ENCODE measurements at regions not wholly inside any gene's neighbourhood (a gene's known extent, or its start where the extent isn't known, plus 50 kb on each side); places are given as distances from the start of the nearest gene placed in this dataset.

DNA sequence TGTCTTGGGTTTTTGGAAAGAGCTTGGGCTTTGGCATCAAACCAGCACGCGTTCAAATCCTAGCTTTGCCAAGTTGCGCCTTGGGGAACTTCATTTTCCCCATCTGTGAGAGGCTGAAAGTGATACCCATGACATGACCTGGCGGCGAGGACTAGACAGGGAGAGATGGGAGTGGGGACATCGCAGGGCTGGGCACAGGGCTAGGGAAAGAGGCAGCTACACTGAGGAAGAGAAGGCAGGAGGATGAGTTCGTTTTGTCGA, 202.9 kb downstream of the IRF8 start:
- no peaks in the 10 kb centered on the region for H3K36me3 ChIP-seq (ENCODE audit: control insufficient read depth, low read length)
- H3K9me3 ChIP-seq (ENCODE audit: control insufficient read depth, insufficient read depth, low read length), result no peaks in the 10 kb centered on the region
- H3K79me2 ChIP-seq (ENCODE audit: control insufficient read depth, low read length), result no peaks in the 10 kb centered on the region
- H3K4me1 ChIP-seq (ENCODE audit: control insufficient read depth, low read length), result no peaks in the 10 kb centered on the region
- H3K9me2 ChIP-seq (replicated peaks; ENCODE audit: control insufficient read depth, low read length), result no peaks in the 10 kb centered on the region
- H4K20me1 ChIP-seq (ENCODE audit: control insufficient read depth, insufficient read depth, low read depth, low read length), result no peaks in the 10 kb centered on the region
- no peak overlapping the region for H3K4me3 ChIP-seq (ENCODE audit: low read length)
- H3F3A ChIP-seq (ENCODE audit: control insufficient read depth, insufficient read depth), result no peaks in the 10 kb centered on the region
- H3K4me2 ChIP-seq (ENCODE audit: low read length), result no peak overlapping the region
- TF ChIP-seq, protein P1, sequence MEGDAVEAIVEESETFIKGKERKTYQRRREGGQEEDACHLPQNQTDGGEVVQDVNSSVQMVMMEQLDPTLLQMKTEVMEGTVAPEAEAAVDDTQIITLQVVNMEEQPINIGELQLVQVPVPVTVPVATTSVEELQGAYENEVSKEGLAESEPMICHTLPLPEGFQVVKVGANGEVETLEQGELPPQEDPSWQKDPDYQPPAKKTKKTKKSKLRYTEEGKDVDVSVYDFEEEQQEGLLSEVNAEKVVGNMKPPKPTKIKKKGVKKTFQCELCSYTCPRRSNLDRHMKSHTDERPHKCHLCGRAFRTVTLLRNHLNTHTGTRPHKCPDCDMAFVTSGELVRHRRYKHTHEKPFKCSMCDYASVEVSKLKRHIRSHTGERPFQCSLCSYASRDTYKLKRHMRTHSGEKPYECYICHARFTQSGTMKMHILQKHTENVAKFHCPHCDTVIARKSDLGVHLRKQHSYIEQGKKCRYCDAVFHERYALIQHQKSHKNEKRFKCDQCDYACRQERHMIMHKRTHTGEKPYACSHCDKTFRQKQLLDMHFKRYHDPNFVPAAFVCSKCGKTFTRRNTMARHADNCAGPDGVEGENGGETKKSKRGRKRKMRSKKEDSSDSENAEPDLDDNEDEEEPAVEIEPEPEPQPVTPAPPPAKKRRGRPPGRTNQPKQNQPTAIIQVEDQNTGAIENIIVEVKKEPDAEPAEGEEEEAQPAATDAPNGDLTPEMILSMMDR (IDR thresholded peaks at IDR 0.05; ENCODE audit: low read depth, low read length, poor library complexity, severe bottlenecking), result no peak
- TF ChIP-seq EZH2phosphoT487 (IDR thresholded peaks at IDR 0.05; ENCODE audit: borderline replicate concordance, low read length), result no peak
- 0 out of 2 replicates have a peak, but pooled peaks cover 2% of the 10 kb centered on the region for H3K27me3 ChIP-seq (ENCODE audit: control insufficient read depth, low read length)
- no peak overlapping the region for H3K27ac ChIP-seq (ENCODE audit: low read depth, low read length)

DNA sequence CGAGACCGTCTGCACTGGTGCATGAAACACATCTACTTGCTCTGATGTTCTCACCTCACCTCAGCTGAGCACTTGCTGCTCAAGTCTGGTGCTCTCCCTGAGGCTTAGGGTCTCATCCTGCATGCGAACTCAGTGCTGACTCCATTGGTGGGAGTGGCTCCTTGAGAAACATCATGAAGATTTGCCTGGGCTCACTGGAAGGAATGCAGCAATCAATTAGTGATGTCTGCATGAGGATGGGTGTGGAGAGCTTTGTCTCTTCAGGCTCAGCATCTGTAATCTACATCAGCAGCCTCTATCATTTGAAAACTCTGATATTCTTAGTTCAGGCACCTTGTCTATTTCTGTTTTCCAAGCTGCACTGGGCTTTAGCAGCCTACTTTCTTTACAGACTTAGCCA, 204.4 kb downstream of the IRF8 start:
- H3K27me3 ChIP-seq (ENCODE audit: control insufficient read depth, low read length), result 0 out of 2 replicates have a peak, but pooled peaks cover 2% of the 10 kb centered on the region
- H3K4me3 ChIP-seq (ENCODE audit: low read length), result no peak overlapping the region
- H3K4me1 ChIP-seq (ENCODE audit: control insufficient read depth, low read length), result no peaks in the 10 kb centered on the region
- no peaks in the 10 kb centered on the region for H3K9me2 ChIP-seq (replicated peaks; ENCODE audit: control insufficient read depth, low read length)
- TF ChIP-seq, protein P1 (IDR thresholded peaks at IDR 0.05; ENCODE audit: low read depth, low read length, poor library complexity, severe bottlenecking), result no peak
- no peak for TF ChIP-seq EZH2phosphoT487 (IDR thresholded peaks at IDR 0.05; ENCODE audit: borderline replicate concordance, low read length)
- H3F3A ChIP-seq (ENCODE audit: control insufficient read depth, insufficient read depth), result peaks cover 5% of the 10 kb centered on the region
- no peak overlapping the region for H3K27ac ChIP-seq (ENCODE audit: low read depth, low read length)
- no peaks in the 10 kb centered on the region for H4K20me1 ChIP-seq (ENCODE audit: control insufficient read depth, insufficient read depth, low read depth, low read length)
- H3K9me3 ChIP-seq (ENCODE audit: control insufficient read depth, insufficient read depth, low read length), result peaks cover 9% of the 10 kb centered on the region
- H3K36me3 ChIP-seq (ENCODE audit: control insufficient read depth, low read length), result no peaks in the 10 kb centered on the region
- no peaks in the 10 kb centered on the region for H3K79me2 ChIP-seq (ENCODE audit: control insufficient read depth, low read length)
- H3K4me2 ChIP-seq (ENCODE audit: low read length), result no peak overlapping the region

DNA sequence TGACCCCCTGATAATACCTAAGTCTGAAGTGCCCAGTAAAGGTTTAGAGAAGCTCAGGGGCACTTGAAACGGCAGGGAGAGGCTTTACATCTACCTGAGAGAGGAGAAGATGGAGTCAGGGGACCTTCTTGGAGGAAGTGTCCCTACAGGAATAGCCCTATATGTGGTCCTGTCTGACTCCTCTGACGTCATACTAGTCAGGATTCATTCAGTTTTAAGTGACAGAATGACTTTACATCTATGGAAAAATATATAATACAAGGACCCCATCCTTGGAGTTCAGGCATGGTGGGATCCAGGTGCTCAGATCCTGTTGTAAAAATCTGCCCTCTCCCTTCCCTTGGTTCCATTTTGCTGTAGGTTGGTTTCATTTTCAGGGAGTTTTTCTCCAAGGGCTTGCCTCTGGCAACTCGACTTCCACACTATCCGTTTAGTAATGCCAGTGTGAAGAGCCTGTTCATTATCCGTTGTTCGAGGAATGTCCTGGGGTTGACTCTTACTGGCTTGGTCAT, 205.6 kb downstream of the IRF8 start:
- Histone ChIP-seq H3K27ac (ENCODE audit: low read depth, low read length) (no peak overlapping the region), H4K20me1 (ENCODE audit: control insufficient read depth, insufficient read depth, low read depth, low read length) (no peaks in the 10 kb centered on the region), H3K4me2 (ENCODE audit: low read length) (no peak overlapping the region), H3K27me3 (ENCODE audit: control insufficient read depth, low read length) (0 out of 2 replicates have a peak, but pooled peaks cover 2% of the 10 kb centered on the region), H3K9me3 (ENCODE audit: control insufficient read depth, insufficient read depth, low read length) (peaks cover 19% of the 10 kb centered on the region), H3K4me1 (ENCODE audit: control insufficient read depth, low read length) (no peaks in the 10 kb centered on the region), H3F3A (ENCODE audit: control insufficient read depth, insufficient read depth) (peaks cover 10% of the 10 kb centered on the region), H3K79me2 (ENCODE audit: control insufficient read depth, low read length) (no peaks in the 10 kb centered on the region), H3K9me2 (replicated peaks; ENCODE audit: control insufficient read depth, low read length) (no peaks in the 10 kb centered on the region), H3K36me3 (ENCODE audit: control insufficient read depth, low read length) (no peaks in the 10 kb centered on the region), H3K4me3 (ENCODE audit: low read length) (no peak overlapping the region)
- TF ChIP-seq, protein P1 (IDR thresholded peaks at IDR 0.05; ENCODE audit: low read depth, low read length, poor library complexity, severe bottlenecking), result no peak
- TF ChIP-seq EZH2phosphoT487 (IDR thresholded peaks at IDR 0.05; ENCODE audit: borderline replicate concordance, low read length), result no peak

All from DOHH2 (cell line).